ENCODE measurements at regions not wholly inside any gene's neighbourhood (a gene's known extent, or its start where the extent isn't known, plus 50 kb on each side); places are given as distances from the start of the nearest gene placed in this dataset.

GRCh38 chr21:18117176-18117575 lies 127.5 kb upstream of the CHODL start:
- no peak for TF ChIP-seq POLR2A (IDR thresholded peaks at IDR 0.05; ENCODE audit: extremely low read depth, insufficient read length)
- TF ChIP-seq CTCF (IDR thresholded peaks at IDR 0.05; ENCODE audit: low read depth, low read length): no peak
- no peak for TF ChIP-seq MAX (IDR thresholded peaks at IDR 0.05; ENCODE audit: low read depth, low read length)
